ENCODE measurements at regions not wholly inside any gene's neighbourhood (a gene's known extent, or its start where the extent isn't known, plus 50 kb on each side); places are given as distances from the start of the nearest gene placed in this dataset.

GRCh38 chr9:115543511-115543910, 425.6 kb upstream of the TNC start:
- Histone ChIP-seq H3K4me1 (ENCODE audit: insufficient read depth, poor library complexity, severe bottlenecking) (no peaks in the 10 kb centered on the region), H3K27ac (ENCODE audit: poor library complexity, severe bottlenecking) (no peak overlapping the region), H3K4me3 (ENCODE audit: severe bottlenecking) (no peak overlapping the region), H3K36me3 (ENCODE audit: low read depth) (no peaks in the 10 kb centered on the region), H3K27me3 (ENCODE audit: insufficient read depth, poor library complexity, severe bottlenecking) (no peaks in the 10 kb centered on the region), H3K9me3 (ENCODE audit: severe bottlenecking) (no peaks in the 10 kb centered on the region)
- ATAC-seq (ENCODE audit: low read depth) (no peak), DNase-seq (ENCODE audit: low spot score) (no peak)
- no peak for TF ChIP-seq CTCF (IDR thresholded peaks at IDR 0.05; ENCODE audit: poor library complexity, severe bottlenecking)

- Histone ChIP-seq H3K4me1 (ENCODE audit: insufficient read depth, poor library complexity, severe bottlenecking) (no peaks in the 10 kb centered on the region), H3K27ac (ENCODE audit: poor library complexity, severe bottlenecking) (no peak overlapping the region), H3K27me3 (ENCODE audit: insufficient read depth, poor library complexity, severe bottlenecking) (no peaks in the 10 kb centered on the region), H3K4me3 (ENCODE audit: severe bottlenecking) (no peak overlapping the region), H3K9me3 (ENCODE audit: severe bottlenecking) (no peaks in the 10 kb centered on the region), H3K36me3 (ENCODE audit: low read depth) (no peaks in the 10 kb centered on the region)
- TF ChIP-seq CTCF (IDR thresholded peaks at IDR 0.05; ENCODE audit: poor library complexity, severe bottlenecking), result no peak
- no peak for DNase-seq (ENCODE audit: low spot score)
- no peak for ATAC-seq (ENCODE audit: low read depth)
Observed at GRCh38 chr9:115548609-115549260, 430.8 kb upstream of the TNC start.

GRCh38 chr9:115551396-115551795, 433.4 kb upstream of the TNC start:
- Histone ChIP-seq H3K27me3 (ENCODE audit: insufficient read depth, poor library complexity, severe bottlenecking) (no peaks in the 10 kb centered on the region), H3K9me3 (ENCODE audit: severe bottlenecking) (peaks cover 5% of the 10 kb centered on the region), H3K4me3 (ENCODE audit: severe bottlenecking) (no peak overlapping the region), H3K4me1 (ENCODE audit: insufficient read depth, poor library complexity, severe bottlenecking) (no peaks in the 10 kb centered on the region), H3K36me3 (ENCODE audit: low read depth) (no peaks in the 10 kb centered on the region), H3K27ac (ENCODE audit: poor library complexity, severe bottlenecking) (no peak overlapping the region)
- no peak for ATAC-seq (ENCODE audit: low read depth)
- DNase-seq (ENCODE audit: low spot score), result no peak
- no peak for TF ChIP-seq CTCF (IDR thresholded peaks at IDR 0.05; ENCODE audit: poor library complexity, severe bottlenecking)

GRCh38 chr9:115553060-115553773, 435.3 kb upstream of the TNC start:
- no peak overlapping the region for H3K27ac ChIP-seq (ENCODE audit: poor library complexity, severe bottlenecking)
- DNase-seq (ENCODE audit: low spot score) (no peak), ATAC-seq (ENCODE audit: low read depth) (no peak)
- H3K27me3 ChIP-seq (ENCODE audit: insufficient read depth, poor library complexity, severe bottlenecking), result no peaks in the 10 kb centered on the region
- no peaks in the 10 kb centered on the region for H3K36me3 ChIP-seq (ENCODE audit: low read depth)
- no peak for TF ChIP-seq CTCF (IDR thresholded peaks at IDR 0.05; ENCODE audit: poor library complexity, severe bottlenecking)
- no peaks in the 10 kb centered on the region for H3K4me1 ChIP-seq (ENCODE audit: insufficient read depth, poor library complexity, severe bottlenecking)
- peaks cover 8% of the 10 kb centered on the region for H3K9me3 ChIP-seq (ENCODE audit: severe bottlenecking)
- no peak overlapping the region for H3K4me3 ChIP-seq (ENCODE audit: severe bottlenecking)

GRCh38 chr9:115556432-115556831, 438.5 kb upstream of the TNC start:
- ATAC-seq (ENCODE audit: low read depth) (no peak), DNase-seq (ENCODE audit: low spot score) (no peak)
- Histone ChIP-seq H3K27ac (ENCODE audit: poor library complexity, severe bottlenecking) (no peak overlapping the region), H3K27me3 (ENCODE audit: insufficient read depth, poor library complexity, severe bottlenecking) (no peaks in the 10 kb centered on the region), H3K9me3 (ENCODE audit: severe bottlenecking) (peaks cover 8% of the 10 kb centered on the region), H3K36me3 (ENCODE audit: low read depth) (no peaks in the 10 kb centered on the region), H3K4me3 (ENCODE audit: severe bottlenecking) (no peak overlapping the region), H3K4me1 (ENCODE audit: insufficient read depth, poor library complexity, severe bottlenecking) (no peaks in the 10 kb centered on the region)
- TF ChIP-seq CTCF (IDR thresholded peaks at IDR 0.05; ENCODE audit: poor library complexity, severe bottlenecking), result no peak
